Large intestine (tissue), 3 donors: ENCODE measurements at regions not wholly inside any gene's neighbourhood (a gene's known extent, or its start where the extent isn't known, plus 50 kb on each side); places are given as distances from the start of the nearest gene placed in this dataset.

Experiments used
- DNase-seq, 2 donors: peaks; one replicate each; pipeline versions ENCODE4 v3.0.0 to v3.0.0-alpha.2; 2013
- H3K27ac ChIP-seq: one replicate; pipeline ENCODE4 v1.5.1; 2013; ENCODE audit warnings: low read length
- H3K27me3 ChIP-seq: 2 replicates; pipeline ENCODE4 v1.6.1; 2013; ENCODE audit warnings: low read length; ENCODE audit not compliant: control insufficient read depth, insufficient read depth
- H3K36me3 ChIP-seq: 2 replicates; pipeline ENCODE4 v1.6.1; 2013; ENCODE audit warnings: low read length; ENCODE audit not compliant: control insufficient read depth, insufficient read depth
- H3K4me1 ChIP-seq: one replicate; pipeline ENCODE4 v1.6.1; 2013; ENCODE audit warnings: low read length; ENCODE audit not compliant: control insufficient read depth, insufficient read depth
- H3K4me3 ChIP-seq: one replicate; pipeline ENCODE4 v1.5.1; 2013; ENCODE audit warnings: low read length
- H3K9me3 ChIP-seq: one replicate; pipeline ENCODE4 v1.6.1; 2013; ENCODE audit warnings: mild to moderate bottlenecking, low read depth, low read length, moderate library complexity; ENCODE audit not compliant: control insufficient read depth
- WGBS: methylation state at CpG from one replicate; pipeline ENCODE4 v1.1.5; 2013; ENCODE audit warnings: low lambda C conversion rate; ENCODE audit not compliant: insufficient coverage; 5-methylcytosine and 5-hydroxymethylcytosine counted together

DNA sequence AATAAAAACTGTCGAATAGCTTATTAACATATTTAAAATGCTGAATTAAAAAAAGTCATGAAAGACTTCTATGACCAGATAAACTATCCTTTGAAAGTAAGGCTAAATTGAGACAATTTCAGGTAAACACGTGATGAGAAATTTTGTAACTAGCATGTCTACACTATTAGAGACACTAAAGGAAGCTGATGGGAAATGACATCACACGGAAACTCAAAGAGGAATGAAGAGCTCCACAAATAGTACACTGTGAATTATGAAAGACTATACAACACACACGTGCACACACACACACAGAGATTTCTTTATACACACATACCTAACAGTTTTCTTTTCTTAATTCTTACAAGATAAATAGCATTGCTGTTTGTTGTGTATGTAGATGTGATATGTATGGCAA, 70.9 kb upstream of the PLA2G4A start:
- no peaks in the 10 kb centered on the region for H3K4me1 ChIP-seq
- 90% methylated on average over 1 of the region's 4 CpGs for WGBS
- no peaks in the 10 kb centered on the region for H3K36me3 ChIP-seq
- DNase-seq, result no peak
- H3K27ac ChIP-seq, result no peak overlapping the region
- no peaks in the 10 kb centered on the region for H3K27me3 ChIP-seq
- H3K9me3 ChIP-seq, result no peaks in the 10 kb centered on the region
- no peak overlapping the region for H3K4me3 ChIP-seq

- no peaks in the 10 kb centered on the region for H3K36me3 ChIP-seq
- no peak for DNase-seq
- no peaks in the 10 kb centered on the region for H3K4me1 ChIP-seq
- no peaks in the 10 kb centered on the region for H3K9me3 ChIP-seq
- H3K27me3 ChIP-seq, result no peaks in the 10 kb centered on the region
- WGBS, result no CpG with 5 or more reads among the region's 3 CpGs
- H3K27ac ChIP-seq, result no peak overlapping the region
- H3K4me3 ChIP-seq, result no peak overlapping the region
Observed at GRCh38 chr1:186754542-186755145, 74.1 kb upstream of the PLA2G4A start.

- WGBS, result no CpG with 5 or more reads among the region's 4 CpGs
- Histone ChIP-seq H3K36me3 (no peaks in the 10 kb centered on the region), H3K9me3 (no peaks in the 10 kb centered on the region), H3K27me3 (no peaks in the 10 kb centered on the region), H3K4me1 (no peaks in the 10 kb centered on the region), H3K27ac (no peak overlapping the region), H3K4me3 (no peak overlapping the region)
- no peak for DNase-seq
Observed at GRCh38 chr1:186753241-186753640, 73.0 kb upstream of the PTGS2 start.

DNA sequence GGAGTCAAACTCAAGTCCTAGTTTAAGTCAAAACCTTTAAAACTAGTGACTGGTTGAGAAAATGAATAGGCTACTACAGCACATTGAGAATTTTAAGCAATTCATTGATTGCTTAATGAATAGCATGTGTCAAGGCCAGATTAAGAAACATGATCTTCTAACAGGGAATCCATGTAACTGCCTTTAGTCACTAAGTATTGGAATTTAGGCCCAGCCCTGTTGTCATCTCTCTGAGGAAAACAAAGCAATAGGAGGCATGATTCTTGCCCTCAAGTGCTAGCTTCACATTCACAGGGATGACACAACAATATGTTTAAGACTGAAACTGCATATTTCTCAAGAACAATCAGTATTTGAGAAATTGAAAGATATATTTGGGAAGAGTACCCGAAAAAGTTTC, 70.0 kb upstream of the PTGS2 start:
- WGBS, result 100% methylated on average over 1 of the region's 1 CpG

GRCh38 chr1:186749820-186750219, 69.6 kb upstream of the PTGS2 start:
- WGBS, result no CpG with 5 or more reads among the region's 3 CpGs

More for the DNA sequence above, 70.0 kb upstream of the PTGS2 start:
- DNase-seq, result no peak
- Histone ChIP-seq H3K9me3 (no peaks in the 10 kb centered on the region), H3K4me1 (no peaks in the 10 kb centered on the region), H3K27ac (no peak overlapping the region), H3K4me3 (no peak overlapping the region), H3K36me3 (no peaks in the 10 kb centered on the region), H3K27me3 (no peaks in the 10 kb centered on the region)

DNA sequence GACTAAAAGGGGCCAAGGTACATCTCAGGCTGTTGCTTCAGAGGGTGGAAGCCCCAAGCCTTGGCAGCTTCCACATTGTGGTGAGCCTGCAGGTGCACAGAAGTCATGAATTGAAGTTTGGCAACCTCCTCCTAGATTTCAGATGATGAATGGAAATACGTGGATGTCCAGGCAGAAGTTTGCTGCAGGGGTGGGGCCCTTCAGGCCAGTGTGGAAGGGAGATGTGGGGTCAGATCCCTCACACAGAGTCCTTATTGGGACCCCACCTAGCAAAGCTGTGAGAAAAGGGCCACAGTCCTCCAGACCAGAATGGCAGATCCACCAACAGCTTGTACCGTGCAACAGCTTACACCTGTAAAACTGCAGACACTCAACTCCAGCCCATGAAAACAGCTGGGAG, 67.4 kb upstream of the PTGS2 start:
- no peak for DNase-seq
- H3K4me1 ChIP-seq, result no peaks in the 10 kb centered on the region
- WGBS, result no CpG with 5 or more reads among the region's 2 CpGs
- no peak overlapping the region for H3K27ac ChIP-seq
- H3K4me3 ChIP-seq, result no peak overlapping the region
- no peaks in the 10 kb centered on the region for H3K9me3 ChIP-seq
- H3K36me3 ChIP-seq, result no peaks in the 10 kb centered on the region
- no peaks in the 10 kb centered on the region for H3K27me3 ChIP-seq

More at GRCh38 chr1:186749820-186750219, 69.6 kb upstream of the PTGS2 start:
- Histone ChIP-seq H3K27ac (no peak overlapping the region), H3K9me3 (no peaks in the 10 kb centered on the region), H3K27me3 (no peaks in the 10 kb centered on the region), H3K4me1 (no peaks in the 10 kb centered on the region), H3K36me3 (no peaks in the 10 kb centered on the region), H3K4me3 (no peak overlapping the region)
- no peak for DNase-seq

GRCh38 chr1:186745531-186746146, 65.4 kb upstream of the PTGS2 start:
- WGBS, result 67% methylated on average over 1 of the region's 4 CpGs
- DNase-seq, result no peak
- Histone ChIP-seq H3K9me3 (no peaks in the 10 kb centered on the region), H3K4me1 (no peaks in the 10 kb centered on the region), H3K4me3 (no peak overlapping the region), H3K27ac (no peak overlapping the region), H3K36me3 (no peaks in the 10 kb centered on the region), H3K27me3 (no peaks in the 10 kb centered on the region)

DNA sequence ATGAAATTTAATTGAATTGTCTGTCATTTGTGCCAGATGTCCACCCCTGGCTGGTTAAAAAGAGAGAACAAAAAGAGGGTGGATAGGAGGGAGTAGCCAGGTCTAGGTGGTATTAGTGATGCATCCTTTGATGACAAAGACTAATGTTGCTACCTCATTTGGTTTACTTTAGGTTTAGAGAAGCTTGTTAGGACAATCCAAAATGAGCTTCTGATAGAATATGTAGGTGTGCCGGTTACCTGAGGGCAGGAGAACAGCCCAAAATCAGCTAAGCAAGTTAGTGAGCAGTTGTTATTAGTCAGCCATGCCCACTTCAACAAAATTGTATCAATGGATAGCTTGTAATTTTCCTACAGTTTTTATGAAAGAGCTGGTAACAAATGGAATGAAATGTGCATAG, 61.4 kb upstream of the PTGS2 start:
- Histone ChIP-seq H3K36me3 (no peaks in the 10 kb centered on the region), H3K27me3 (no peaks in the 10 kb centered on the region), H3K4me3 (no peak overlapping the region), H3K4me1 (no peaks in the 10 kb centered on the region), H3K9me3 (no peaks in the 10 kb centered on the region), H3K27ac (no peak overlapping the region)
- no peak for DNase-seq
- WGBS, result no CpG with 5 or more reads among the region's 1 CpG

- Histone ChIP-seq H3K9me3 (no peaks in the 10 kb centered on the region), H3K27me3 (no peaks in the 10 kb centered on the region), H3K4me1 (no peaks in the 10 kb centered on the region), H3K36me3 (no peaks in the 10 kb centered on the region), H3K27ac (no peak overlapping the region), H3K4me3 (no peak overlapping the region)
- no peak for DNase-seq
- 100% methylated on average over 1 of the region's 2 CpGs for WGBS
Observed at GRCh38 chr1:186740324-186740723, 60.1 kb upstream of the PTGS2 start.

GRCh38 chr1:186739515-186739914, 59.3 kb upstream of the PTGS2 start:
- no peak for DNase-seq
- WGBS, result 94% methylated on average over 4 of the region's 4 CpGs
- Histone ChIP-seq H3K4me1 (no peaks in the 10 kb centered on the region), H3K4me3 (no peak overlapping the region), H3K27ac (no peak overlapping the region), H3K27me3 (no peaks in the 10 kb centered on the region), H3K9me3 (no peaks in the 10 kb centered on the region), H3K36me3 (no peaks in the 10 kb centered on the region)

DNA sequence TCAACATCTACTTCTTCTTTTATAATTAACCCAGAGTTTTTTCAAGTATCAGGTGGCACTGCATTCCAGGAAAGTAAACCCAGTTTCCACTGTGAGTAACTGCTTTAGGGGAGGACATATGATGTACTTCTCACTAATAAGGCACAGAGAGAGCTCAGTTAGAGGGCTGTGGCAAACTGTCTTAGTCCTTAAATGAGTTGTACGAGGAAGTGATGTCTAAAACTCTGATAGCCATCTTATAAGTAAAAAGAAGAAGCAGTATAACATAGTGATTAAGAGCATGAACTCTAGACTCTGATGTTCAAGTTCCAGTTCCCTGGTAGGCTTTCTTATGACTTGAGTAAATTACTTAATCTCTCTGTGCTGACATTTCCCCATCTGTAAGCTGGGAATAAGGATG, 58.7 kb upstream of the PTGS2 start:
- H3K36me3 ChIP-seq, result no peaks in the 10 kb centered on the region
- H3K9me3 ChIP-seq, result no peaks in the 10 kb centered on the region
- WGBS, result no CpG with 5 or more reads among the region's 1 CpG
- H3K27me3 ChIP-seq, result no peaks in the 10 kb centered on the region
- H3K27ac ChIP-seq, result no peak overlapping the region
- no peak overlapping the region for H3K4me3 ChIP-seq
- no peaks in the 10 kb centered on the region for H3K4me1 ChIP-seq
- DNase-seq, result no peak
